Neural progenitor cell (in vitro differentiated cells): ENCODE measurements at regions not wholly inside any gene's neighbourhood (a gene's known extent, or its start where the extent isn't known, plus 50 kb on each side); places are given as distances from the start of the nearest gene placed in this dataset.

Experiments used
- DNase-seq: peaks from one replicate; pipeline ENCODE4 v3.0.0-alpha.2; 2016; ENCODE audit warnings: low spot score
- H2AFZ ChIP-seq: fragments of 200-600 bp; sonication (generic); replicated peaks from 2 replicates; pipeline ENCODE4 v1.6.1; 2016; ENCODE audit warnings: antibody characterized with exemption
- H3F3A ChIP-seq: fragments of 200-600 bp; sonication (generic); 2 replicates; pipeline ENCODE4 v1.6.1; 2016; ENCODE audit warnings: antibody characterized with exemption, low read depth
- H3K27ac ChIP-seq: fragments of 200-600 bp; sonication (generic); 2 replicates; pipeline ENCODE4 v1.5.1; 2016; ENCODE audit warnings: mild to moderate bottlenecking
- H3K27me3 ChIP-seq: fragments of 200-600 bp; sonication (generic); 2 replicates; pipeline ENCODE4 v1.6.1; 2016; ENCODE audit warnings: mild to moderate bottlenecking, moderate library complexity
- H3K36me3 ChIP-seq: fragments of 200-600 bp; sonication (generic); 2 replicates; pipeline ENCODE4 v1.5.1; 2016
- H3K4me1 ChIP-seq: fragments of 200-600 bp; sonication (generic); 2 replicates; pipeline ENCODE4 v1.6.1; 2016; ENCODE audit warnings: mixed run types
- H3K4me2 ChIP-seq: fragments of 200-600 bp; sonication (generic); 2 replicates; pipeline ENCODE4 v1.6.1; 2016
- H3K4me3 ChIP-seq: fragments of 200-600 bp; sonication (generic); 2 replicates; pipeline ENCODE4 v1.5.1; 2016
- H3K79me2 ChIP-seq: fragments of 200-600 bp; sonication (generic); 2 replicates; pipeline ENCODE4 v1.6.1; 2016; ENCODE audit warnings: low read depth
- H3K9ac ChIP-seq: fragments of 200-600 bp; sonication (generic); 2 replicates; pipeline ENCODE4 v1.6.1; 2016
- H3K9me3 ChIP-seq: fragments of 200-600 bp; sonication (generic); 2 replicates; pipeline ENCODE4 v1.5.1; 2016; ENCODE audit warnings: low read depth
- H4K20me1 ChIP-seq: fragments of 200-600 bp; sonication (generic); 2 replicates; pipeline ENCODE4 v1.6.1; 2016; ENCODE audit warnings: low read depth
- H3K27ac Mint-ChIP-seq: 3 replicates; pipeline ENCODE4 v1.8.0; 2021; ENCODE audit warnings: mixed read lengths
- H3K27me3 Mint-ChIP-seq: 2 replicates; pipeline ENCODE4 v1.8.0; 2022; ENCODE audit warnings: low read depth, mild to moderate bottlenecking, inconsistent platforms, moderate library complexity, mixed read lengths; ENCODE audit not compliant: insufficient read depth
- H3K36me3 Mint-ChIP-seq: 3 replicates; pipeline ENCODE4 v1.8.0; 2021; ENCODE audit warnings: mixed read lengths
- H3K4me1 Mint-ChIP-seq: 3 replicates; pipeline ENCODE4 v1.8.0; 2021; ENCODE audit warnings: mixed read lengths
- H3K4me3 Mint-ChIP-seq: 3 replicates; pipeline ENCODE4 v1.8.0; 2021; ENCODE audit warnings: mild to moderate bottlenecking, moderate library complexity, mixed read lengths
- H3K9me3 Mint-ChIP-seq: 3 replicates; pipeline ENCODE4 v1.8.0; 2020; ENCODE audit warnings: mixed read lengths
- CTCF ChIP-seq: fragments of 200-600 bp; sonication (generic); IDR thresholded peaks from 2 replicates; pipeline ENCODE4 v1.5.1; 2017; ENCODE audit warnings: antibody characterized with exemption, mild to moderate bottlenecking
- EZH2 ChIP-seq: fragments of 200-600 bp; sonication (generic); IDR thresholded peaks from 2 replicates; pipeline ENCODE4 v1.6.1; 2017; ENCODE audit warnings: antibody characterized with exemption, mild to moderate bottlenecking, moderate library complexity
- EZH2phosphoT487 ChIP-seq: fragments of 200-600 bp; sonication (generic); IDR thresholded peaks from 2 replicates; pipeline ENCODE4 v1.6.1; 2017; ENCODE audit warnings: antibody characterized with exemption

DNA sequence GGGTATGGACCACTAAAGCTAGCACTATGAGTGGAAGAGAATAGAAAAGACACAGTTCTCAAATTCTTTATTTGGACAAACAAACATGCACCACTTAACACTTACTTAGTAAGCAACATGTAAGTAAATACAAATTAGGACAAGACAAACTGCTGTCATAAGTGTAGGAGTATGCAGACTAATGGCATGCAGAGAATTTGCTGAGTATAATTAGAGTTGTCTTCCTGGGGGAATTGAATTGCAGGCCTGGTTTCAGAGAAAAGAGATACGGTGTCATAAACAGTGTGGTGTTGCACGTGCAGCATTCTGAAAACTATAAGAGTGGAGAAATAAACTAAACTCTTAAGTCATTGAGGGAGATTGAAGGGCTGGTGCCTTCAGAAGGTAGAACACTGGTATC lies 125.2 kb upstream of the EYA4 start:
- Mint-ChIP-seq H3K27ac (no peak overlapping the region), H3K4me3 (no peak overlapping the region), H3K4me1 (no peaks in the 10 kb centered on the region), H3K27me3 (no peaks in the 10 kb centered on the region), H3K36me3 (no peaks in the 10 kb centered on the region), H3K9me3 (peaks cover 16% of the 10 kb centered on the region)
- no peak overlapping the region for H3K27ac ChIP-seq
- no peak overlapping the region for H3K9ac ChIP-seq
- no peak overlapping the region for H3K4me3 ChIP-seq
- H3K9me3 ChIP-seq = no peaks in the 10 kb centered on the region
- H3F3A ChIP-seq = no peaks in the 10 kb centered on the region
- H4K20me1 ChIP-seq = no peaks in the 10 kb centered on the region
- no peaks in the 10 kb centered on the region for H3K36me3 ChIP-seq
- no peaks in the 10 kb centered on the region for H3K4me1 ChIP-seq
- no peak for DNase-seq
- H3K79me2 ChIP-seq = no peaks in the 10 kb centered on the region
- H3K27me3 ChIP-seq = no peaks in the 10 kb centered on the region
- no peak for TF ChIP-seq CTCF
- no peak for TF ChIP-seq EZH2phosphoT487
- TF ChIP-seq EZH2 = no peak
- no peak overlapping the region for H3K4me2 ChIP-seq
- H2AFZ ChIP-seq = no peak overlapping the region

DNA sequence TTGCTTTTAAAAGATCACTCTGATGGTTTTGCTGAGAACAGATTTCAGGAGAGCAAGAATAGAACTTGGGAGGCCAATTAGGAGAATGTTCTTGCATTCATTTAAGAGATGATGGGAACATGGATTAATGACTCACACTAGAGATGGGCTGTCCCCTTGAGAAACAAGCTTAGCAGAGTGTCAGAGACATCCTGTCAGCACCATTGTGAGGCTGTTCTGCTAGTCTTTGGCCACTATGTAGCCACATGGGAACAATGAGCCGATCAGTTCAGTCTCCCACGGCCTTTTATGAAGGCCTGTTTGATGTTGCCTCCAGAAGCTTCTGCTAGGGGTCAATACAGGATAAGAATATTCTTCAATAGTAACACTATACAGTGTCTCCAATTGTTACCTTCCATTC lies 113.0 kb upstream of the EYA4 start:
- H3K27ac Mint-ChIP-seq = no peak overlapping the region
- H3K27me3 Mint-ChIP-seq = peaks cover 7% of the 10 kb centered on the region
- H3K36me3 Mint-ChIP-seq = no peaks in the 10 kb centered on the region

DNA sequence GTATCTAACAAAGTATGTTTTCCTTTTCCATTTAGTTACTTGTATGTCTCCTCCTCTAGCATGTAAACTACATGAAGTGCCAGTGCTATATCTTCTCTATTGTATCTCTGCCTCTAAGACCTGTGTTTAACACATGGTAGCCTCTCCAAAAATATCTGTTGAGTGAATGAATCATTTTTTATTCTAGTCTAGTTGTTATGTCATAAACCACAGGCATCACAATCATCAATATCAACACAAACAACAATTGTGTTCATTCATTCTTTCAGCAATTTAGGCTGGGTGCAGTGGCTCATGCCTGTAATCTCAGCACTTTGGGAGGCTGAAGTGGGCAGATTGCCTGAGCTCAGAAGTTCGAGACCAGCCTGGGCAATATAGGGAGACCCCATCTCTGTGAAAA lies 111.6 kb upstream of the EYA4 start:
- no peak overlapping the region for H3K4me3 Mint-ChIP-seq
- no peak overlapping the region for H3K27ac ChIP-seq
- no peak for DNase-seq
- H3K9me3 ChIP-seq = no peaks in the 10 kb centered on the region
- H3K4me3 ChIP-seq = no peak overlapping the region
- H3K9ac ChIP-seq = no peak overlapping the region
- H3K36me3 ChIP-seq = no peaks in the 10 kb centered on the region
- peaks cover 3% of the 10 kb centered on the region for H3K9me3 Mint-ChIP-seq
- H3K27me3 Mint-ChIP-seq = peaks cover 7% of the 10 kb centered on the region
- H3K4me2 ChIP-seq = no peak overlapping the region
- no peaks in the 10 kb centered on the region for H4K20me1 ChIP-seq
- H3K4me1 ChIP-seq = peaks cover 5% of the 10 kb centered on the region
- no peak overlapping the region for H2AFZ ChIP-seq
- H3K27me3 ChIP-seq = no peaks in the 10 kb centered on the region
- H3K27ac Mint-ChIP-seq = no peak overlapping the region
- H3K79me2 ChIP-seq = no peaks in the 10 kb centered on the region
- TF ChIP-seq CTCF (no peak), EZH2 (no peak), EZH2phosphoT487 (no peak)
- no peaks in the 10 kb centered on the region for H3F3A ChIP-seq
- peaks cover 21% of the 10 kb centered on the region for H3K4me1 Mint-ChIP-seq
- H3K36me3 Mint-ChIP-seq = no peaks in the 10 kb centered on the region

More for the DNA sequence above, 113.0 kb upstream of the EYA4 start:
- Histone ChIP-seq H3K27me3 (no peaks in the 10 kb centered on the region), H4K20me1 (no peaks in the 10 kb centered on the region), H3K79me2 (no peaks in the 10 kb centered on the region), H3K4me2 (no peak overlapping the region), H3K27ac (no peak overlapping the region), H3K9me3 (no peaks in the 10 kb centered on the region), H3K36me3 (peaks cover 4% of the 10 kb centered on the region), H3K4me3 (no peak overlapping the region), H3F3A (no peaks in the 10 kb centered on the region), H3K4me1 (peaks cover 5% of the 10 kb centered on the region), H3K9ac (no peak overlapping the region), H2AFZ (no peak overlapping the region)
- Mint-ChIP-seq H3K4me3 (no peak overlapping the region), H3K9me3 (peaks cover 3% of the 10 kb centered on the region), H3K4me1 (peaks cover 19% of the 10 kb centered on the region)
- TF ChIP-seq CTCF = no peak
- no peak for TF ChIP-seq EZH2
- no peak for TF ChIP-seq EZH2phosphoT487
- DNase-seq = peak; percentile 23

GRCh38 chr6:133130863-133131262 lies 110.3 kb upstream of the EYA4 start:
- H3K9me3 ChIP-seq = no peaks in the 10 kb centered on the region
- Mint-ChIP-seq H3K36me3 (no peaks in the 10 kb centered on the region), H3K4me1 (peaks cover 21% of the 10 kb centered on the region), H3K9me3 (no peaks in the 10 kb centered on the region), H3K27me3 (peaks cover 5% of the 10 kb centered on the region), H3K27ac (no peak overlapping the region), H3K4me3 (no peak overlapping the region)
- H3K9ac ChIP-seq = no peak overlapping the region
- no peaks in the 10 kb centered on the region for H3K79me2 ChIP-seq
- no peak for DNase-seq
- H3F3A ChIP-seq = no peaks in the 10 kb centered on the region
- no peaks in the 10 kb centered on the region for H4K20me1 ChIP-seq
- H3K4me2 ChIP-seq = no peak overlapping the region
- TF ChIP-seq CTCF (no peak), EZH2 (no peak), EZH2phosphoT487 (no peak)
- no peak overlapping the region for H3K4me3 ChIP-seq
- H3K27ac ChIP-seq = no peak overlapping the region
- no peaks in the 10 kb centered on the region for H3K27me3 ChIP-seq
- H2AFZ ChIP-seq = no peak overlapping the region
- H3K36me3 ChIP-seq = no peaks in the 10 kb centered on the region
- peaks cover 5% of the 10 kb centered on the region for H3K4me1 ChIP-seq
